GM23338 (cell line): ENCODE measurements at regions not wholly inside any gene's neighbourhood (a gene's known extent, or its start where the extent isn't known, plus 50 kb on each side); places are given as distances from the start of the nearest gene placed in this dataset.

Source experiments
- ATAC-seq: fragments of 200-7000 bp; cut with Tn5 transposase; 3 replicates; pipeline ENCODE4 v1.9.1; 2020
- DNase-seq: peaks from one replicate; pipeline ENCODE4 v3.0.0-alpha.2; 2015; ENCODE audit warnings: low spot score
- H2AFZ ChIP-seq: fragments of 200-600 bp; sonication (generic); 2 replicates; pipeline ENCODE4 v1.8.0; 2016; ENCODE audit warnings: antibody characterized with exemption, mild to moderate bottlenecking, moderate library complexity
- H3F3A ChIP-seq: fragments of 200-600 bp; sonication (generic); replicated peaks from 2 replicates; pipeline ENCODE4 v1.8.0; 2017; ENCODE audit warnings: antibody characterized with exemption, mixed run types, low read depth
- H3K27ac ChIP-seq: fragments of 200-600 bp; sonication (generic); 2 replicates; pipeline ENCODE4 v1.6.1; 2016; ENCODE audit warnings: low read depth
- H3K27me3 ChIP-seq: fragments of 200-600 bp; sonication (generic); 2 replicates; pipeline ENCODE4 v1.8.0; 2016; ENCODE audit warnings: mild to moderate bottlenecking, mixed run types, moderate library complexity; ENCODE audit not compliant: insufficient read depth
- H3K36me3 ChIP-seq: fragments of 200-600 bp; sonication (generic); 2 replicates; pipeline ENCODE4 v1.8.0; 2016; ENCODE audit warnings: mild to moderate bottlenecking; ENCODE audit not compliant: insufficient read depth
- H3K4me1 ChIP-seq: fragments of 200-600 bp; sonication (generic); 2 replicates; pipeline ENCODE4 v1.8.0; 2016; ENCODE audit warnings: mild to moderate bottlenecking, moderate library complexity; ENCODE audit not compliant: insufficient read depth
- H3K4me2 ChIP-seq: fragments of 200-600 bp; sonication (generic); 2 replicates; pipeline ENCODE4 v1.7.1; 2017; ENCODE audit warnings: mixed run types
- H3K4me3 ChIP-seq: fragments of 200-600 bp; sonication (generic); 2 replicates; pipeline ENCODE4 v1.6.1; 2016; ENCODE audit warnings: mixed run types
- H3K79me2 ChIP-seq: fragments of 200-600 bp; sonication (generic); replicated peaks from 2 replicates; pipeline ENCODE4 v1.8.0; 2017; ENCODE audit warnings: mild to moderate bottlenecking; ENCODE audit not compliant: insufficient read depth
- H3K9me2 ChIP-seq: fragments of 200-600 bp; sonication (generic); 2 replicates; pipeline ENCODE4 v1.8.0; 2017; ENCODE audit not compliant: insufficient read depth
- H4K20me1 ChIP-seq: fragments of 200-600 bp; sonication (generic); replicated peaks from 2 replicates; pipeline ENCODE4 v1.8.0; 2017; ENCODE audit warnings: mild to moderate bottlenecking; ENCODE audit not compliant: insufficient read depth
- H3K27ac Mint-ChIP-seq: 2 replicates; pipeline ENCODE4 v1.8.0; 2020; ENCODE audit warnings: inconsistent platforms, mild to moderate bottlenecking, moderate library complexity, mixed read lengths
- H3K27me3 Mint-ChIP-seq: 3 replicates; pipeline ENCODE4 v1.8.0; 2022; ENCODE audit warnings: low read depth, mild to moderate bottlenecking, moderate library complexity, mixed read lengths, inconsistent platforms; ENCODE audit not compliant: insufficient read depth, poor library complexity
- H3K36me3 Mint-ChIP-seq: 3 replicates; pipeline ENCODE4 v1.8.0; 2021; ENCODE audit warnings: low read depth, mild to moderate bottlenecking, inconsistent platforms, moderate library complexity, mixed read lengths
- H3K4me1 Mint-ChIP-seq: 3 replicates; pipeline ENCODE4 v1.8.0; 2020; ENCODE audit warnings: mild to moderate bottlenecking, inconsistent platforms, mixed read lengths
- H3K4me3 Mint-ChIP-seq: 3 replicates; pipeline ENCODE4 v1.8.0; 2021; ENCODE audit warnings: moderate library complexity, mild to moderate bottlenecking, inconsistent platforms, mixed read lengths
- H3K9me3 Mint-ChIP-seq: 3 replicates; pipeline ENCODE4 v1.8.0; 2020; ENCODE audit warnings: moderate library complexity, mild to moderate bottlenecking, inconsistent platforms, mixed read lengths
- CREB1 ChIP-seq: fragments of 250-450 bp; sonication (Bioruptor Pico); IDR thresholded peaks from 2 replicates; pipeline ENCODE4 v1.5.0; 2020; ENCODE audit warnings: low read depth, mild to moderate bottlenecking, moderate library complexity
- CTCF ChIP-seq, 2 experiments: fragments of 200-600 bp in 1 of 2; sonication (generic) in 1 of 2; conservative IDR thresholded peaks; 2 replicates each; pipeline versions ENCODE4 v1.5.1 to v1.6.1; 2016 to 2017; ENCODE audit warnings: antibody characterized with exemption in 2 of 2, low read depth in 2 of 2, mild to moderate bottlenecking in 2 of 2, moderate library complexity in 1 of 2
- ETS1 ChIP-seq: IDR thresholded peaks from 2 replicates; pipeline ENCODE4 v1.6.1; 2016; ENCODE audit warnings: antibody characterized with exemption
- EZH2 ChIP-seq: fragments of 200-600 bp; sonication (generic); IDR thresholded peaks from one replicate; pipeline ENCODE4 v1.8.0; 2017; ENCODE audit warnings: antibody characterized with exemption, mild to moderate bottlenecking, low read depth; ENCODE audit not compliant: unreplicated experiment
- EZH2phosphoT487 ChIP-seq: fragments of 200-600 bp; sonication (generic); IDR thresholded peaks from one replicate; pipeline ENCODE4 v1.8.1; 2018; ENCODE audit warnings: antibody characterized with exemption; ENCODE audit not compliant: unreplicated experiment
- NANOG ChIP-seq: IDR thresholded peaks from 2 replicates; pipeline ENCODE4 v1.6.1; 2016; ENCODE audit warnings: antibody characterized with exemption, borderline replicate concordance
- POLR2AphosphoS5 ChIP-seq: IDR thresholded peaks from 2 replicates; pipeline ENCODE4 v1.6.1; 2016; ENCODE audit warnings: antibody characterized with exemption, low read depth
- REST ChIP-seq: IDR thresholded peaks from one replicate; pipeline ENCODE4 v1.6.1; 2018; ENCODE audit warnings: antibody characterized with exemption; ENCODE audit not compliant: unreplicated experiment
- STAT1 ChIP-seq: IDR thresholded peaks from one replicate; pipeline ENCODE4 v1.6.1; 2016; ENCODE audit warnings: antibody characterized with exemption; ENCODE audit not compliant: unreplicated experiment
- ZNF114 ChIP-seq: fragments of 250-450 bp; sonication (Bioruptor Pico); IDR thresholded peaks from 2 replicates; pipeline ENCODE4 v1.5.0; 2020; ENCODE audit warnings: mild to moderate bottlenecking, moderate library complexity
- ZNF331 ChIP-seq: fragments of 250-450 bp; sonication (Bioruptor Pico); IDR thresholded peaks from 2 replicates; pipeline ENCODE4 v1.5.0; 2020; ENCODE audit warnings: low read depth, mild to moderate bottlenecking, moderate library complexity
- ZNF462 ChIP-seq: fragments of 250-450 bp; sonication (Bioruptor Pico); IDR thresholded peaks from 2 replicates; pipeline ENCODE4 v1.5.0; 2020; ENCODE audit warnings: mild to moderate bottlenecking, moderate library complexity

- TF ChIP-seq EZH2phosphoT487, result no peak
- TF ChIP-seq ZNF331 (CRISPR knock-in tag), result no peak
- TF ChIP-seq ZNF462 (CRISPR knock-in tag), result no peak
- TF ChIP-seq NANOG, result no peak
- no peak for TF ChIP-seq ZNF114
- TF ChIP-seq POLR2AphosphoS5, result no peak
- TF ChIP-seq ETS1, result no peak
- no peak for TF ChIP-seq CTCF (conservative IDR thresholded peaks at IDR 0.05; ENCODE audit: low read depth in 2 of 2)
- no peak for TF ChIP-seq REST
- TF ChIP-seq CREB1 (CRISPR knock-in tag), result no peak
- no peak for TF ChIP-seq STAT1
- TF ChIP-seq EZH2, result no peak
- ATAC-seq (no peak), DNase-seq (no peak)
- Histone ChIP-seq H3K4me1 (no peaks in the 10 kb centered on the region), H3K27me3 (no peaks in the 10 kb centered on the region), H3F3A (no peaks in the 10 kb centered on the region), H3K27ac (no peak overlapping the region), H4K20me1 (no peaks in the 10 kb centered on the region), H3K36me3 (no peaks in the 10 kb centered on the region), H3K4me3 (no peak overlapping the region), H2AFZ (no peak overlapping the region), H3K4me2 (no peak overlapping the region), H3K9me2 (no peaks in the 10 kb centered on the region), H3K79me2 (no peaks in the 10 kb centered on the region)
- Mint-ChIP-seq H3K4me3 (no peak overlapping the region), H3K27me3 (no peaks in the 10 kb centered on the region), H3K4me1 (no peaks in the 10 kb centered on the region), H3K27ac (no peak overlapping the region), H3K36me3 (peaks cover 2% of the 10 kb centered on the region; the same call in 1 of the 3 replicates), H3K9me3 (peaks cover 73% of the 10 kb centered on the region)
These were observed 113.8 kb upstream of the GABRA2 start for GRCh38 chr4:46503739-46504138.
